ENCODE measurements at regions not wholly inside any gene's neighbourhood (a gene's known extent, or its start where the extent isn't known, plus 50 kb on each side); places are given as distances from the start of the nearest gene placed in this dataset.

- no peak overlapping the region for H3K4me3 ChIP-seq (ENCODE audit: severe bottlenecking)
- DNase-seq (ENCODE audit: low spot score), result peak; percentile 88
- no peak for TF ChIP-seq CTCF (IDR thresholded peaks at IDR 0.05; ENCODE audit: poor library complexity, severe bottlenecking)
- peaks cover 12% of the 10 kb centered on the region for H3K4me1 ChIP-seq (ENCODE audit: insufficient read depth, poor library complexity, severe bottlenecking)
- peak overlapping the region; percentile 36 for H3K27ac ChIP-seq (ENCODE audit: poor library complexity, severe bottlenecking)
- ATAC-seq (ENCODE audit: low read depth), result peak; percentile 96
- no peaks in the 10 kb centered on the region for H3K36me3 ChIP-seq (ENCODE audit: low read depth)
- no peaks in the 10 kb centered on the region for H3K27me3 ChIP-seq (ENCODE audit: insufficient read depth, poor library complexity, severe bottlenecking)
- no peaks in the 10 kb centered on the region for H3K9me3 ChIP-seq (ENCODE audit: severe bottlenecking)
These were observed 265.0 kb upstream of the SLC8A1 start for GRCh38 chr2:40716879-40717278.

- no peak for TF ChIP-seq CTCF (IDR thresholded peaks at IDR 0.05; ENCODE audit: poor library complexity, severe bottlenecking)
- Histone ChIP-seq H3K4me1 (ENCODE audit: insufficient read depth, poor library complexity, severe bottlenecking) (peaks cover 12% of the 10 kb centered on the region), H3K9me3 (ENCODE audit: severe bottlenecking) (no peaks in the 10 kb centered on the region), H3K27me3 (ENCODE audit: insufficient read depth, poor library complexity, severe bottlenecking) (no peaks in the 10 kb centered on the region), H3K36me3 (ENCODE audit: low read depth) (no peaks in the 10 kb centered on the region), H3K27ac (ENCODE audit: poor library complexity, severe bottlenecking) (no peak overlapping the region), H3K4me3 (ENCODE audit: severe bottlenecking) (no peak overlapping the region)
- no peak for ATAC-seq (ENCODE audit: low read depth)
- no peak for DNase-seq (ENCODE audit: low spot score)
These were observed 267.5 kb upstream of the SLC8A1 start for GRCh38 chr2:40719414-40719813.

DNA sequence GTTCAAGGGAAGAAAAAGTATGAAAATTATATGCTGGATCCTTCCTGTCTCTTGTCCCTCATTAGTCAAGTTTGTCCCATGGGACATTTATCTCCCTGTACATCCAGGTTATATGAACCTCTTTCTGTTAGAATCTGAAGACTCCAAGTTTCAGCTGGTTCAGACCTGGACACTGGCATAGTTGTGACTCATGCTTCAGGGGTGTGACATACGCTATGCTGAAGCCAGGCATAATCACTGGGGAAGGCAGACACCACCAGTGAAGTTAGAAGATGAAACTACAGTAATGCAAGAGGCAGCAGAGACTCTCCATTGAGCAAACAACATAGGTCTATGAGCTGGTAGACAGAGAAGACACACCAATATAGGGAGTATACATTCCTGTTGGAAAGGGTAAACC lies 269.7 kb upstream of the SLC8A1 start:
- H3K9me3 ChIP-seq (ENCODE audit: severe bottlenecking), result no peaks in the 10 kb centered on the region
- no peaks in the 10 kb centered on the region for H3K27me3 ChIP-seq (ENCODE audit: insufficient read depth, poor library complexity, severe bottlenecking)
- DNase-seq (ENCODE audit: low spot score), result no peak

DNA sequence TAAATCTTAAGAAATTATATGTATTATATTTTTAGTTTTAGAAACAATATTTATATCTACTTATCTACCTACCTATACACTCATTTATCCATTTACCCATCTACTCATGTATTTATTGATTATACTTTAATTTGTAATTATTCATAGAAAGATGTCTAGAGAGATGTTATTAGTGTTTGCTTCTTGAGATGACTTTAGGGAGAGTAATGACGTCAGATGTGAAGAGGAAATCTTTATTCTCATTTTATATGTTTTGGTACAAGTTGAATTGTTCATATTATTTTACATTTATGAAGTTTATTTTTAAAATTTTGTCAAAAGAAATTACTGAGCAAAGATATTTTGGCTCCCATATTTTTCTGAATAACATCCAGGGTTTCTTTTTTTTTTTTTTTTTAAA lies 271.3 kb upstream of the SLC8A1 start:
- Histone ChIP-seq H3K9me3 (ENCODE audit: severe bottlenecking) (no peaks in the 10 kb centered on the region), H3K27ac (ENCODE audit: poor library complexity, severe bottlenecking) (no peak overlapping the region), H3K4me1 (ENCODE audit: insufficient read depth, poor library complexity, severe bottlenecking) (peaks cover 3% of the 10 kb centered on the region), H3K36me3 (ENCODE audit: low read depth) (no peaks in the 10 kb centered on the region), H3K27me3 (ENCODE audit: insufficient read depth, poor library complexity, severe bottlenecking) (no peaks in the 10 kb centered on the region), H3K4me3 (ENCODE audit: severe bottlenecking) (no peak overlapping the region)
- ATAC-seq (ENCODE audit: low read depth) (no peak), DNase-seq (ENCODE audit: low spot score) (no peak)
- no peak for TF ChIP-seq CTCF (IDR thresholded peaks at IDR 0.05; ENCODE audit: poor library complexity, severe bottlenecking)

More for the DNA sequence above, 269.7 kb upstream of the SLC8A1 start:
- no peaks in the 10 kb centered on the region for H3K36me3 ChIP-seq (ENCODE audit: low read depth)
- no peak overlapping the region for H3K27ac ChIP-seq (ENCODE audit: poor library complexity, severe bottlenecking)
- no peak overlapping the region for H3K4me3 ChIP-seq (ENCODE audit: severe bottlenecking)
- ATAC-seq (ENCODE audit: low read depth), result peak; percentile 81
- H3K4me1 ChIP-seq (ENCODE audit: insufficient read depth, poor library complexity, severe bottlenecking), result peaks cover 11% of the 10 kb centered on the region
- no peak for TF ChIP-seq CTCF (IDR thresholded peaks at IDR 0.05; ENCODE audit: poor library complexity, severe bottlenecking)

DNA sequence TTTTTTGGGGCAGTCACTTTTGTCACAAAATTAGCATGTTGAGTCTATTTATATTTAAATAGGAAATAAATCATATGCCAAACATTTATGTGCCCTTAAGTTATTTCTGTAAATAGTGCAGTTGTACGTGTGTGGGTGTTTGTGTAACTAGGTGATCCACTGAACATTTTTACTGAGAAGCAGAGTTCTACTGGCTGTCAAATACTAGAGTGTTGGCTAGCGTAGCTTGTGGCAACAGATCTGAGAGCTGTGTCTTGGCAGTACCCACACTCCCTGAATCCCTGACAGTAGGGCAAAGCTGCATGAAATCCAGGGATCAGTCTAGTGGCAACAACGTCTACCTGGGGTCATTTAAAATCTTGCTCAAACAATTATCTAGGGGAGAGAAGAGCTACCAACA lies 273.1 kb upstream of the SLC8A1 start:
- Histone ChIP-seq H3K4me3 (ENCODE audit: severe bottlenecking) (no peak overlapping the region), H3K9me3 (ENCODE audit: severe bottlenecking) (no peaks in the 10 kb centered on the region), H3K4me1 (ENCODE audit: insufficient read depth, poor library complexity, severe bottlenecking) (peaks cover 3% of the 10 kb centered on the region), H3K27ac (ENCODE audit: poor library complexity, severe bottlenecking) (no peak overlapping the region), H3K27me3 (ENCODE audit: insufficient read depth, poor library complexity, severe bottlenecking) (peaks cover 4% of the 10 kb centered on the region), H3K36me3 (ENCODE audit: low read depth) (no peaks in the 10 kb centered on the region)
- ATAC-seq (ENCODE audit: low read depth) (no peak), DNase-seq (ENCODE audit: low spot score) (no peak)
- TF ChIP-seq CTCF (IDR thresholded peaks at IDR 0.05; ENCODE audit: poor library complexity, severe bottlenecking), result no peak

All from RWPE2 (cell line).